ENCODE measurements at regions not wholly inside any gene's neighbourhood (a gene's known extent, or its start where the extent isn't known, plus 50 kb on each side); places are given as distances from the start of the nearest gene placed in this dataset.

GRCh38 chr13:50463719-50464118 is 379.8 kb downstream of the DLEU7 start:
- no peak for TF ChIP-seq CTCF (IDR thresholded peaks at IDR 0.05)
- TF ChIP-seq POLR2A (IDR thresholded peaks at IDR 0.05): no peak

All from vagina (tissue), 2 donors.